Stimulated activated CD4-positive, alpha-beta T cell treated with anti-CD3 and anti-CD28 coated beads, Interleukin-2, amount 100 ng/mL, for 48 hours (primary cell): ENCODE measurements at regions not wholly inside any gene's neighbourhood (a gene's known extent, or its start where the extent isn't known, plus 50 kb on each side); places are given as distances from the start of the nearest gene placed in this dataset.
"Not testable (repeated sequence)": the region's sequence is repeated elsewhere in the genome, so short reads cannot be mapped to it uniquely, and the experiment has no call there.

Experiments used
- DNase-seq, 2 donors: peaks; one replicate each; pipeline ENCODE4 v3.0.0-alpha.2; 2020

- no peak for DNase-seq
Observed at GRCh38 chr12:46669720-46670119, 156.1 kb downstream of the SLC38A4 start.

GRCh38 chr12:46667551-46667950 is 158.2 kb downstream of the SLC38A4 start:
- no peak for DNase-seq

- no peak for DNase-seq
Observed at GRCh38 chr12:46664761-46665287, 161.0 kb downstream of the SLC38A4 start.

GRCh38 chr12:46663318-46663717 is 162.5 kb downstream of the SLC38A4 start:
- DNase-seq, result no peak

- DNase-seq, result no peak
Observed at GRCh38 chr12:46661110-46661845, 164.5 kb downstream of the SLC38A4 start.

- DNase-seq, result no peak
Observed at GRCh38 chr12:46660719-46661109, 165.1 kb downstream of the SLC38A4 start.

- no peak for DNase-seq
Observed at GRCh38 chr12:46660276-46660675, 165.5 kb downstream of the SLC38A4 start.

- DNase-seq, result no peak
Observed at GRCh38 chr12:46659824-46660223, 166.0 kb downstream of the SLC38A4 start.

- no peak for DNase-seq
Observed at GRCh38 chr12:46659032-46659650, 166.7 kb downstream of the SLC38A4 start.

GRCh38 chr12:46657453-46658411 is 168.1 kb downstream of the SLC38A4 start:
- no peak for DNase-seq

- DNase-seq, result not testable (repeated sequence)
Observed at GRCh38 chr12:46655984-46656383, 169.8 kb downstream of the SLC38A4 start.

GRCh38 chr12:46653311-46653710 is 172.5 kb downstream of the SLC38A4 start:
- no peak for DNase-seq

GRCh38 chr12:46652692-46653091 is 173.1 kb downstream of the SLC38A4 start:
- no peak for DNase-seq

GRCh38 chr12:46650688-46651087 is 175.1 kb downstream of the SLC38A4 start:
- no peak for DNase-seq

GRCh38 chr12:46649433-46649832 is 176.4 kb downstream of the SLC38A4 start:
- no peak for DNase-seq

GRCh38 chr12:46647034-46647433 is 178.8 kb downstream of the SLC38A4 start:
- no peak for DNase-seq

GRCh38 chr12:46641649-46642048 is 184.1 kb downstream of the SLC38A4 start:
- not testable (repeated sequence) for DNase-seq

GRCh38 chr12:46635818-46636217 is 190.0 kb downstream of the SLC38A4 start:
- DNase-seq, result no peak

GRCh38 chr12:46629331-46630229 is 196.2 kb downstream of the SLC38A4 start:
- no peak for DNase-seq

- DNase-seq, result no peak
Observed at GRCh38 chr12:46628176-46628575, 197.6 kb downstream of the SLC38A4 start.

GRCh38 chr12:46627686-46628085 is 198.1 kb downstream of the SLC38A4 start:
- no peak for DNase-seq

- not testable (repeated sequence) for DNase-seq
Observed at GRCh38 chr12:46619474-46619873, 206.3 kb downstream of the SLC38A4 start.
